IMR-90 (cell line): ENCODE measurements at regions not wholly inside any gene's neighbourhood (a gene's known extent, or its start where the extent isn't known, plus 50 kb on each side); places are given as distances from the start of the nearest gene placed in this dataset.

Source experiments
- ATAC-seq: fragments of 200-7000 bp; cut with Tn5 transposase; 2 replicates; pipeline ENCODE4 v1.9.1; 2020; ENCODE audit warnings: low read depth, mild to moderate bottlenecking, moderate library complexity
- BruUV-seq: library from RNA; stranded (reverse); fragments of 400-500 nt; replicated peaks from 2 replicates; lab custom pipeline; 2021; lab: Mats Ljungman, UMichigan
- CTCF ChIA-PET: fragments of 300-600 bp; formaldehyde crosslinking; extraction: SDS; loops from one replicate; lab custom pipeline; 2021; ENCODE audit warnings: antibody characterized with exemption; lab: Yijun Ruan, JAX
- POLR2A ChIA-PET: fragments of 300-600 bp; sonication (Branson Sonifier 250); formaldehyde crosslinking; loops from one replicate; lab custom pipeline; 2022; ENCODE audit warnings: antibody characterized with exemption; ENCODE audit not compliant: unreplicated experiment; lab: Charles Lee
- DNase-seq: peaks from one replicate; pipeline ENCODE4 v3.0.0; 2013
- H2AFZ ChIP-seq: replicated peaks from 2 replicates; pipeline ENCODE3; 2013; ENCODE audit warnings: low read length, mild to moderate bottlenecking; ENCODE audit not compliant: poor library complexity
- H2AK5ac ChIP-seq: 2 replicates; pipeline ENCODE4 v1.6.1; 2013; ENCODE audit warnings: low read depth, low read length, inconsistent platforms
- H2AK9ac ChIP-seq: replicated peaks from 2 replicates; pipeline ENCODE3; 2013; ENCODE audit warnings: mild to moderate bottlenecking, low read depth, low read length, moderate library complexity; ENCODE audit not compliant: poor library complexity
- H2BK120ac ChIP-seq: 2 replicates; pipeline ENCODE4 v1.6.1; 2013; ENCODE audit warnings: low read depth, low read length, inconsistent platforms
- H2BK15ac ChIP-seq: 3 replicates; pipeline ENCODE4 v1.6.1; 2013; ENCODE audit warnings: low read depth, low read length, inconsistent platforms
- H2BK20ac ChIP-seq: 2 replicates; pipeline ENCODE4 v1.6.1; 2013; ENCODE audit warnings: low read depth, mild to moderate bottlenecking, inconsistent platforms, low read length, moderate library complexity
- H2BK5ac ChIP-seq: 2 replicates; pipeline ENCODE4 v1.6.1; 2013; ENCODE audit warnings: mild to moderate bottlenecking, low read depth, low read length, inconsistent platforms; ENCODE audit not compliant: poor library complexity, severe bottlenecking
- H3K14ac ChIP-seq: replicated peaks from 2 replicates; pipeline ENCODE4 v1.6.1; 2013; ENCODE audit warnings: low read depth, low read length, inconsistent platforms
- H3K18ac ChIP-seq: 2 replicates; pipeline ENCODE4 v1.6.1; 2013; ENCODE audit warnings: low read depth, low read length, control low read depth
- H3K23ac ChIP-seq: 2 replicates; pipeline ENCODE4 v1.6.1; 2013; ENCODE audit warnings: low read depth, low read length, inconsistent platforms
- H3K27ac ChIP-seq: 2 replicates; pipeline ENCODE4 v1.5.1; 2013; ENCODE audit warnings: mild to moderate bottlenecking, control low read depth, low read length; ENCODE audit not compliant: insufficient read depth
- H3K27me3 ChIP-seq: 2 replicates; pipeline ENCODE4 v1.6.1; 2013; ENCODE audit warnings: low read length; ENCODE audit not compliant: control insufficient read depth, insufficient read depth
- H3K36me3 ChIP-seq: 2 replicates; pipeline ENCODE4 v1.6.1; 2013; ENCODE audit warnings: low read length, mixed read lengths; ENCODE audit not compliant: control insufficient read depth, insufficient read depth
- H3K4ac ChIP-seq: 2 replicates; pipeline ENCODE4 v1.6.1; 2013; ENCODE audit warnings: low read depth, low read length, inconsistent platforms
- H3K4me1 ChIP-seq: 2 replicates; pipeline ENCODE4 v1.6.1; 2013; ENCODE audit warnings: low read length, mixed read lengths; ENCODE audit not compliant: control insufficient read depth, insufficient read depth
- H3K4me2 ChIP-seq: 2 replicates; pipeline ENCODE4 v1.6.1; 2013; ENCODE audit warnings: low read depth, mild to moderate bottlenecking, control low read depth, low read length, moderate library complexity
- H3K4me3 ChIP-seq: 2 replicates; pipeline ENCODE4 v1.5.1; 2013; ENCODE audit warnings: low read depth, mild to moderate bottlenecking, control low read depth, low read length, moderate library complexity; ENCODE audit not compliant: insufficient read depth
- H3K56ac ChIP-seq: 2 replicates; pipeline ENCODE4 v1.6.1; 2013; ENCODE audit warnings: low read length, inconsistent platforms; ENCODE audit not compliant: insufficient read depth; ENCODE audit errors: extremely low read depth
- H3K79me1 ChIP-seq, 2 experiments: 2 replicates each; pipeline ENCODE4 v1.6.1; 2013; ENCODE audit warnings: low read length in 2 of 2, inconsistent platforms in 1 of 2, low read depth in 1 of 2
- H3K9ac ChIP-seq: 2 replicates; pipeline ENCODE4 v1.6.1; 2013; ENCODE audit warnings: low read depth, low read length, control low read depth
- H3K9me1 ChIP-seq: 2 replicates; pipeline ENCODE4 v1.6.1; 2013; ENCODE audit warnings: low read length, inconsistent platforms; ENCODE audit not compliant: insufficient read depth
- H3K9me3 ChIP-seq: 2 replicates; pipeline ENCODE4 v1.6.1; 2013; ENCODE audit warnings: low read length; ENCODE audit not compliant: control insufficient read depth, insufficient read depth
- H4K20me1 ChIP-seq: 2 replicates; pipeline ENCODE4 v1.6.1; 2013; ENCODE audit warnings: low read length, inconsistent platforms; ENCODE audit not compliant: insufficient read depth
- H4K5ac ChIP-seq: 2 replicates; pipeline ENCODE4 v1.6.1; 2013; ENCODE audit warnings: mild to moderate bottlenecking, low read depth, low read length, control low read depth
- H4K8ac ChIP-seq, 2 experiments: 2 replicates each; pipeline ENCODE4 v1.6.1; 2013; ENCODE audit warnings: low read depth in 2 of 2, low read length in 2 of 2, control low read depth in 1 of 2, inconsistent platforms in 1 of 2
- H4K91ac ChIP-seq: 2 replicates; pipeline ENCODE4 v1.6.1; 2013; ENCODE audit warnings: low read depth, low read length, inconsistent platforms; ENCODE audit not compliant: insufficient read depth
- BHLHE40 ChIP-seq: fragments of 150-350 bp; IDR thresholded peaks from 2 replicates; pipeline ENCODE4 v1.6.1; 2016; ENCODE audit warnings: mild to moderate bottlenecking, low read depth, low read length
- CTCF ChIP-seq: conservative IDR thresholded peaks from 2 replicates; pipeline ENCODE4 v1.5.1; 2012; ENCODE audit warnings: mild to moderate bottlenecking, low read depth, low read length, improper control_type of control experiment
- FOS ChIP-seq: fragments of 150-350 bp; IDR thresholded peaks from 2 replicates; pipeline ENCODE4 v1.6.1; 2016; ENCODE audit warnings: low read depth, low read length
- POLR2A ChIP-seq: IDR thresholded peaks from 2 replicates; pipeline ENCODE4 v1.6.1; 2012; ENCODE audit warnings: mild to moderate bottlenecking, low read depth, low read length
- RAD21 ChIP-seq: IDR thresholded peaks from 2 replicates; pipeline ENCODE4 v1.6.1; 2012; ENCODE audit warnings: low read length, improper control_type of control experiment
- RCOR1 ChIP-seq: IDR thresholded peaks from 2 replicates; pipeline ENCODE4 v1.6.1; 2012; ENCODE audit warnings: mild to moderate bottlenecking, low read length, improper control_type of control experiment; ENCODE audit not compliant: insufficient replicate concordance
- USF2 ChIP-seq: fragments of 150-350 bp; IDR thresholded peaks from 2 replicates; pipeline ENCODE4 v1.6.1; 2017; ENCODE audit warnings: mild to moderate bottlenecking, antibody characterized with exemption, low read length, low read depth
- dilution Hi-C: fragments of 300-500 bp; cut with HindIII; formaldehyde crosslinking; loops from one replicate; pipeline ENCODE4 v1.14.3; 2018; ENCODE audit warnings: low sequenced_read_pairs; ENCODE audit not compliant: unreplicated experiment
- in situ Hi-C: fragments of 300-500 bp; cut with MboI; formaldehyde crosslinking; loops from 3 replicates; pipeline ENCODE4 v1.14.3; 2019; ENCODE audit warnings: low sequenced_read_pairs, inconsistent platforms, mixed read lengths
- intact Hi-C: fragments of 100-400 bp; cut with micrococcal nuclease; formaldehyde crosslinking; loops from 2 replicates; pipeline ENCODE4 v1.10.0; 2022

GRCh38 chr19:23587546-23587945 lies 99.5 kb downstream of the ZNF675 start:
- CTCF ChIA-PET, result no interaction called here
- Histone ChIP-seq H4K20me1 (no peaks in the 10 kb centered on the region), H2AK9ac (no peak overlapping the region), H3K79me1 (no peaks in the 10 kb centered on the region), H3K18ac (no peak overlapping the region), H4K91ac (no peak overlapping the region), H4K8ac (no peak overlapping the region), H3K27ac (no peak overlapping the region), H2BK15ac (no peak overlapping the region), H3K36me3 (no peaks in the 10 kb centered on the region), H2AK5ac (no peak overlapping the region), H3K9me3 (peaks cover 14% of the 10 kb centered on the region), H3K4ac (no peak overlapping the region), H3K27me3 (no peaks in the 10 kb centered on the region), H3K23ac (no peak overlapping the region), H3K4me3 (no peak overlapping the region), H3K4me2 (no peak overlapping the region), H3K9ac (no peak overlapping the region), H3K56ac (no peak overlapping the region), H4K5ac (no peak overlapping the region), H3K9me1 (no peaks in the 10 kb centered on the region), H3K14ac (no peak overlapping the region), H2BK120ac (no peak overlapping the region), H2AFZ (no peak overlapping the region), H3K4me1 (no peaks in the 10 kb centered on the region), H2BK20ac (no peak overlapping the region), H2BK5ac (no peak overlapping the region)
- intact Hi-C loops, result no loop called here
- dilution Hi-C loops, result no loop called here
- BruUV-seq, result no TSS peak
- in situ Hi-C loops, result no loop called here
- ATAC-seq (no peak), DNase-seq (no peak)
- no peak for TF ChIP-seq BHLHE40
- no peak for TF ChIP-seq RAD21
- no peak for TF ChIP-seq FOS
- TF ChIP-seq RCOR1, result no peak
- no peak for TF ChIP-seq USF2
- TF ChIP-seq CTCF, result no peak
- TF ChIP-seq POLR2A, result no peak
- POLR2A ChIA-PET, result no interaction called here
